ENCODE measurements at regions not wholly inside any gene's neighbourhood (a gene's known extent, or its start where the extent isn't known, plus 50 kb on each side); places are given as distances from the start of the nearest gene placed in this dataset.

- BruUV-seq (replicated peaks), result no TSS peak
- no peak overlapping the region for H3K27ac ChIP-seq (ENCODE audit: low read length)
- ChIA-PET CTCF (no interaction called here), POLR2A (no interaction called here)
- DNase-seq (ENCODE audit: low read depth, low spot score), result no peak
- intact Hi-C loops (cut with micrococcal nuclease; ENCODE audit: unreplicated experiment) (no loop called here), in situ Hi-C loops (cut with HindIII; ENCODE audit: low pct_unique_long_range_greater_than_20kb, low sequenced_read_pairs) (no loop called here)
- no peak overlapping the region for H3K4me3 ChIP-seq (ENCODE audit: low read depth in 2 of 2, low read length in 2 of 2)
- no peaks in the 10 kb centered on the region for H3K4me1 ChIP-seq (ENCODE audit: control insufficient read depth, insufficient read depth, low read length)
- ATAC-seq, result no peak
- TF ChIP-seq CTCF (IDR thresholded peaks at IDR 0.05), result no peak
- no peak for TF ChIP-seq TCF7L2 (IDR thresholded peaks at IDR 0.05; ENCODE audit: low read depth, low read length)
- no peak for TF ChIP-seq POLR2AphosphoS5 (IDR thresholded peaks at IDR 0.05; ENCODE audit: low read depth, low read length)
- TF ChIP-seq SIN3A (IDR thresholded peaks at IDR 0.05; ENCODE audit: borderline replicate concordance, insufficient read depth, low read depth, low read length), result no peak
- TF ChIP-seq, protein P1, sequence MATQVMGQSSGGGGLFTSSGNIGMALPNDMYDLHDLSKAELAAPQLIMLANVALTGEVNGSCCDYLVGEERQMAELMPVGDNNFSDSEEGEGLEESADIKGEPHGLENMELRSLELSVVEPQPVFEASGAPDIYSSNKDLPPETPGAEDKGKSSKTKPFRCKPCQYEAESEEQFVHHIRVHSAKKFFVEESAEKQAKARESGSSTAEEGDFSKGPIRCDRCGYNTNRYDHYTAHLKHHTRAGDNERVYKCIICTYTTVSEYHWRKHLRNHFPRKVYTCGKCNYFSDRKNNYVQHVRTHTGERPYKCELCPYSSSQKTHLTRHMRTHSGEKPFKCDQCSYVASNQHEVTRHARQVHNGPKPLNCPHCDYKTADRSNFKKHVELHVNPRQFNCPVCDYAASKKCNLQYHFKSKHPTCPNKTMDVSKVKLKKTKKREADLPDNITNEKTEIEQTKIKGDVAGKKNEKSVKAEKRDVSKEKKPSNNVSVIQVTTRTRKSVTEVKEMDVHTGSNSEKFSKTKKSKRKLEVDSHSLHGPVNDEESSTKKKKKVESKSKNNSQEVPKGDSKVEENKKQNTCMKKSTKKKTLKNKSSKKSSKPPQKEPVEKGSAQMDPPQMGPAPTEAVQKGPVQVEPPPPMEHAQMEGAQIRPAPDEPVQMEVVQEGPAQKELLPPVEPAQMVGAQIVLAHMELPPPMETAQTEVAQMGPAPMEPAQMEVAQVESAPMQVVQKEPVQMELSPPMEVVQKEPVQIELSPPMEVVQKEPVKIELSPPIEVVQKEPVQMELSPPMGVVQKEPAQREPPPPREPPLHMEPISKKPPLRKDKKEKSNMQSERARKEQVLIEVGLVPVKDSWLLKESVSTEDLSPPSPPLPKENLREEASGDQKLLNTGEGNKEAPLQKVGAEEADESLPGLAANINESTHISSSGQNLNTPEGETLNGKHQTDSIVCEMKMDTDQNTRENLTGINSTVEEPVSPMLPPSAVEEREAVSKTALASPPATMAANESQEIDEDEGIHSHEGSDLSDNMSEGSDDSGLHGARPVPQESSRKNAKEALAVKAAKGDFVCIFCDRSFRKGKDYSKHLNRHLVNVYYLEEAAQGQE (IDR thresholded peaks at IDR 0.05; ENCODE audit: insufficient read depth in 1 of 2, low read depth in 2 of 2, low read length in 1 of 2), result no peak
- H3K27me3 ChIP-seq (ENCODE audit: control insufficient read depth, insufficient read depth, low read length), result no peaks in the 10 kb centered on the region
- no peaks in the 10 kb centered on the region for H3K9me3 ChIP-seq (ENCODE audit: control insufficient read depth, insufficient read depth, low read depth, low read length)
- H3K36me3 ChIP-seq (ENCODE audit: control insufficient read depth, insufficient read depth, low read length), result no peaks in the 10 kb centered on the region
Observed at GRCh38 chr14:86020841-86021240, 490.9 kb downstream of the FLRT2 start.

DNA sequence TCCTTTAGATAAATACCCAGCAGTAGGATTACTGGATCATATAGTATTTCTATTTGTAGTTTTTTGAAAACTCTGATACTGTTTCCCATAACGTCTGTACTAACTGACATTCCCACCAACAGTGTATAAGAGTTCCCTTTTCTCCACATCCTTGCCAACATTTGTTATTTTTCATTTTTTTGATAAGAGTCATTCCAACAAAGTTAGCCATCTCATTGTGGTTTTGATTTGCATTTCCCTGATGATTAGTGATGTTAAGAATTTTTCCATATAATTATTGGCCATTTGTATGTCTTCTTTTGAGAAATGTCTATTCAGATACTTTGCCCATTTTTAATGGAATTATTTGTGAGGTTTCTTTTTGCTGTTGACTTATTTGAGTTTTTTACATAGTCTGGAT, 486.0 kb downstream of the FLRT2 start:
- H3K27ac ChIP-seq (ENCODE audit: low read length), result no peak overlapping the region
- POLR2A ChIA-PET, result no interaction called here

More for the DNA sequence above, 486.0 kb downstream of the FLRT2 start:
- Histone ChIP-seq H3K9me3 (ENCODE audit: control insufficient read depth, insufficient read depth, low read depth, low read length) (no peaks in the 10 kb centered on the region), H3K36me3 (ENCODE audit: control insufficient read depth, insufficient read depth, low read length) (no peaks in the 10 kb centered on the region), H3K4me3 (ENCODE audit: low read depth in 2 of 2, low read length in 2 of 2) (no peak overlapping the region), H3K4me1 (ENCODE audit: control insufficient read depth, insufficient read depth, low read length) (no peaks in the 10 kb centered on the region), H3K27me3 (ENCODE audit: control insufficient read depth, insufficient read depth, low read length) (no peaks in the 10 kb centered on the region)
- no TSS peak for BruUV-seq (replicated peaks)
- no peak for TF ChIP-seq SIN3A (IDR thresholded peaks at IDR 0.05; ENCODE audit: borderline replicate concordance, insufficient read depth, low read depth, low read length)
- no peak for TF ChIP-seq TCF7L2 (IDR thresholded peaks at IDR 0.05; ENCODE audit: low read depth, low read length)
- TF ChIP-seq CTCF (IDR thresholded peaks at IDR 0.05), result no peak
- TF ChIP-seq, protein P1 (IDR thresholded peaks at IDR 0.05; ENCODE audit: insufficient read depth in 1 of 2, low read depth in 2 of 2, low read length in 1 of 2), result no peak
- no peak for TF ChIP-seq POLR2AphosphoS5 (IDR thresholded peaks at IDR 0.05; ENCODE audit: low read depth, low read length)
- ATAC-seq (no peak), DNase-seq (ENCODE audit: low read depth, low spot score) (no peak)
- CTCF ChIA-PET, result no interaction called here
- in situ Hi-C loops (cut with HindIII; ENCODE audit: low pct_unique_long_range_greater_than_20kb, low sequenced_read_pairs), result no loop called here
- intact Hi-C loops (cut with micrococcal nuclease; ENCODE audit: unreplicated experiment), result no loop called here

All from Panc1 (cell line).